GM19395 (cell line): ENCODE measurements at regions not wholly inside any gene's neighbourhood (a gene's known extent, or its start where the extent isn't known, plus 50 kb on each side); places are given as distances from the start of the nearest gene placed in this dataset.

ENCODE experiments used
- ATAC-seq: cut with Tn5 transposase; IDR thresholded peaks from one replicate; pipeline ENCODE4 v1.9.1; 2021; ENCODE audit warnings: mild to moderate bottlenecking, moderate library complexity; ENCODE audit not compliant: unreplicated experiment

GRCh38 chr12:124399622-124400021, 104.7 kb downstream of the RFLNA start:
- no peak for ATAC-seq

GRCh38 chr12:124398578-124399227, 103.8 kb downstream of the RFLNA start:
- no peak for ATAC-seq

GRCh38 chr12:124397807-124398577, 103.1 kb downstream of the RFLNA start:
- no peak for ATAC-seq

- ATAC-seq, result no peak
Observed at GRCh38 chr12:124397399-124397679, 102.4 kb downstream of the RFLNA start.

GRCh38 chr12:124396544-124397398, 101.9 kb downstream of the RFLNA start:
- ATAC-seq, result no peak

GRCh38 chr12:124395986-124396385, 101.1 kb downstream of the RFLNA start:
- no peak for ATAC-seq

GRCh38 chr12:124395284-124395752, 100.4 kb downstream of the RFLNA start:
- no peak for ATAC-seq

- no peak for ATAC-seq
Observed at GRCh38 chr12:124394462-124395128, 99.7 kb downstream of the RFLNA start.

GRCh38 chr12:124393831-124394230, 98.9 kb downstream of the RFLNA start:
- no peak for ATAC-seq

GRCh38 chr12:124393414-124393790, 98.5 kb downstream of the RFLNA start:
- ATAC-seq, result no peak

- ATAC-seq, result no peak
Observed at GRCh38 chr12:124392667-124393413, 97.9 kb downstream of the RFLNA start.

GRCh38 chr12:124392271-124392666, 97.4 kb downstream of the RFLNA start:
- no peak for ATAC-seq

GRCh38 chr12:124391340-124392261, 96.7 kb downstream of the RFLNA start:
- ATAC-seq, result peak; percentile 60

GRCh38 chr12:124390442-124391097, 95.7 kb downstream of the RFLNA start:
- peak; percentile 56 for ATAC-seq

- no peak for ATAC-seq
Observed at GRCh38 chr12:124389725-124390441, 95.0 kb downstream of the RFLNA start.

- ATAC-seq, result no peak
Observed at GRCh38 chr12:124389138-124389724, 94.3 kb downstream of the RFLNA start.

- no peak for ATAC-seq
Observed at GRCh38 chr12:124388679-124389137, 93.8 kb downstream of the RFLNA start.
